RWPE2 (cell line): ENCODE measurements at regions not wholly inside any gene's neighbourhood (a gene's known extent, or its start where the extent isn't known, plus 50 kb on each side); places are given as distances from the start of the nearest gene placed in this dataset.
A peak's percentile ranks its signal among the peaks of the same experiment; 100 is the strongest.

Experiments
- ATAC-seq: fragments of 200-7000 bp; cut with Tn5 transposase; 3 replicates; pipeline ENCODE4 v1.9.1; 2021; ENCODE audit warnings: low read depth
- DNase-seq: peaks from one replicate; pipeline ENCODE4 v3.0.0-alpha.2; 2020; ENCODE audit warnings: low spot score
- H3K27ac ChIP-seq: fragments of 450-650 bp; 2 replicates; pipeline ENCODE4 v1.5.1; 2017; ENCODE audit warnings: mild to moderate bottlenecking; ENCODE audit not compliant: poor library complexity, severe bottlenecking
- H3K27me3 ChIP-seq: fragments of 250-450 bp; sonication (Bioruptor Pico); 2 replicates; pipeline ENCODE4 v1.5.1; 2021; ENCODE audit warnings: mild to moderate bottlenecking, moderate library complexity; ENCODE audit not compliant: insufficient read depth, poor library complexity, severe bottlenecking
- H3K36me3 ChIP-seq: fragments of 250-450 bp; sonication (Bioruptor Pico); 2 replicates; pipeline ENCODE4 v1.5.1; 2020; ENCODE audit warnings: low read depth, mild to moderate bottlenecking, moderate library complexity
- H3K4me1 ChIP-seq: fragments of 250-450 bp; sonication (Bioruptor Pico); 2 replicates; pipeline ENCODE4 v1.5.1; 2021; ENCODE audit warnings: mild to moderate bottlenecking, moderate library complexity; ENCODE audit not compliant: insufficient read depth, poor library complexity, severe bottlenecking
- H3K4me3 ChIP-seq: fragments of 250-450 bp; sonication (Bioruptor Pico); 2 replicates; pipeline ENCODE4 v1.5.1; 2021; ENCODE audit warnings: mild to moderate bottlenecking, moderate library complexity; ENCODE audit not compliant: severe bottlenecking
- H3K9me3 ChIP-seq: fragments of 250-450 bp; sonication (Bioruptor Pico); 2 replicates; pipeline ENCODE4 v1.5.1; 2021; ENCODE audit warnings: mild to moderate bottlenecking, moderate library complexity; ENCODE audit not compliant: severe bottlenecking
- CTCF ChIP-seq: fragments of 450-650 bp; IDR thresholded peaks from one replicate; pipeline ENCODE4 v1.5.1; 2017; ENCODE audit warnings: mild to moderate bottlenecking, moderate library complexity; ENCODE audit not compliant: poor library complexity, severe bottlenecking

- Histone ChIP-seq H3K4me3 (no peak overlapping the region), H3K4me1 (peaks cover 12% of the 10 kb centered on the region), H3K36me3 (no peaks in the 10 kb centered on the region), H3K9me3 (no peaks in the 10 kb centered on the region), H3K27me3 (no peaks in the 10 kb centered on the region), H3K27ac (peak overlapping the region; percentile 8)
- ATAC-seq (peak; percentile 100), DNase-seq (peak; percentile 84)
- no peak for TF ChIP-seq CTCF
These were observed 70.3 kb upstream of the KCNK1 start for GRCh38 chr1:233543338-233544255.

- H3K9me3 ChIP-seq = no peaks in the 10 kb centered on the region
- ATAC-seq (no peak), DNase-seq (no peak)
- TF ChIP-seq CTCF = no peak
- H3K27ac ChIP-seq = peak overlapping the region; percentile 8
- peaks cover 12% of the 10 kb centered on the region for H3K4me1 ChIP-seq
- no peaks in the 10 kb centered on the region for H3K36me3 ChIP-seq
- no peaks in the 10 kb centered on the region for H3K27me3 ChIP-seq
- H3K4me3 ChIP-seq = no peak overlapping the region
These were observed 69.6 kb upstream of the KCNK1 start for GRCh38 chr1:233544304-233544703.

DNA sequence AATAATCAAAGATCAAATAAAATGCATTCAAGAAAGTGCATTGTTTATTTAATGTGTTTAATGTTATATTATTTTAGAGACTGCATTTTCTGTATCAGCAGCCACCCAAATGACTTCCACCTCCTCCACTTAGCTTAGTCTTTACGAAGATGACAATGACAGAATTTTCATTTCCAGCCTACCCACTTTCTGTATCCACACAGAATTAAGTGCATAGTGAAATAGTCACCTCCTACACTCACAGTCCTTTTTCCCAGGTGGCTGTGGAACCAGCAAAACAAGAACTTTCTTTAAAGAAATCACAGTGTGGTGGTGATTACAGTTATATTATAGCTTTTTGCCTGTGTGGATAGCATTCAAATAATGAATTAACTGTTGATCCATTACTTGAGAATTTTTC, 66.2 kb upstream of the KCNK1 start:
- TF ChIP-seq CTCF = no peak
- DNase-seq = no peak

GRCh38 chr1:233549404-233549803, 64.5 kb upstream of the KCNK1 start:
- H3K4me1 ChIP-seq = no peaks in the 10 kb centered on the region
- H3K4me3 ChIP-seq = no peak overlapping the region
- H3K36me3 ChIP-seq = no peaks in the 10 kb centered on the region
- no peak for TF ChIP-seq CTCF
- DNase-seq (no peak), ATAC-seq (no peak)
- no peak overlapping the region for H3K27ac ChIP-seq
- H3K9me3 ChIP-seq = no peaks in the 10 kb centered on the region
- no peaks in the 10 kb centered on the region for H3K27me3 ChIP-seq

More for the DNA sequence above, 66.2 kb upstream of the KCNK1 start:
- no peaks in the 10 kb centered on the region for H3K9me3 ChIP-seq
- H3K27me3 ChIP-seq = no peaks in the 10 kb centered on the region
- no peak overlapping the region for H3K27ac ChIP-seq
- no peak overlapping the region for H3K4me3 ChIP-seq
- no peaks in the 10 kb centered on the region for H3K36me3 ChIP-seq
- no peak for ATAC-seq
- H3K4me1 ChIP-seq = peaks cover 12% of the 10 kb centered on the region

DNA sequence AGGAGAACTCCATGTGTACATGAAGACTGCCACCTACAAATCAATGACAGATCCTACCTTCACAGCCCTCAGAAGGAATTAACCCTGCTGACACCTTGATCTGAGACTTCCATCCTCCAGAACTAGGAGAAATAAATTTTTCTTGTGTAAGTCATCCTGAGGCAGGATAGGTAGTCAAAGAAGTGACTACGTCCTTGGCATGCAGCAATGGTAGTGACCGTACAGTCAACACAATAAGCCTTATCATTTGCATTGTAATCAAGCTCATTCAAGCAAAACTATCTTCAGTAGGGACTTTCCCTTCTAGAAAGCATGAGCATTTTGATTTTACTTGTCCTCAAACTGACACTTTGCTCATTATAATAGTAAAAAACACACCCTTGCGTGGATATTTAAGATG, 64.0 kb upstream of the KCNK1 start:
- no peaks in the 10 kb centered on the region for H3K36me3 ChIP-seq
- no peaks in the 10 kb centered on the region for H3K4me1 ChIP-seq
- ATAC-seq = no peak
- H3K9me3 ChIP-seq = no peaks in the 10 kb centered on the region
- no peaks in the 10 kb centered on the region for H3K27me3 ChIP-seq
- no peak for DNase-seq
- TF ChIP-seq CTCF = no peak
- H3K27ac ChIP-seq = no peak overlapping the region
- H3K4me3 ChIP-seq = no peak overlapping the region
